Gastrocnemius medialis (tissue), 4 donors: ENCODE measurements at regions not wholly inside any gene's neighbourhood (a gene's known extent, or its start where the extent isn't known, plus 50 kb on each side); places are given as distances from the start of the nearest gene placed in this dataset.

Source experiments
- ATAC-seq, 2 donors: fragments of 150-250 bp; one replicate each; pipeline ENCODE4 v1.9.1; 2016
- DNase-seq, 2 donors: peaks; one replicate each; pipeline ENCODE4 v3.0.0-alpha.2; 2019
- H3K27ac ChIP-seq, 4 donors: fragments of 200-600 bp; sonication (generic); 1 replicate in 1 of 4; 2 replicates in 3 of 4; pipeline ENCODE4 v1.5.1; 2016 to 2018; ENCODE audit warnings: mild to moderate bottlenecking in 2 of 4, moderate library complexity in 1 of 4
- H3K27me3 ChIP-seq, 3 donors: fragments of 200-600 bp; sonication (generic) in 2 of 3; 1 replicate in 1 of 3; 2 replicates in 2 of 3; pipeline versions ENCODE4 v1.5.1 to v1.6.0; 2016 to 2019; ENCODE audit warnings: mild to moderate bottlenecking in 1 of 3, moderate library complexity in 1 of 3
- H3K36me3 ChIP-seq, 2 donors: fragments of 200-600 bp; sonication (generic) in 1 of 2; one replicate each; pipeline ENCODE4 v1.5.1; 2017 to 2018
- H3K4me1 ChIP-seq, 2 donors: fragments of 200-600 bp; sonication (generic) in 1 of 2; one replicate each; pipeline ENCODE4 v1.5.1; 2016 to 2017; ENCODE audit warnings: mild to moderate bottlenecking in 2 of 2
- H3K4me3 ChIP-seq, 4 donors: fragments of 200-600 bp; sonication (generic) in 3 of 4; 1 replicate in 1 of 4; 2 replicates in 3 of 4; pipeline ENCODE4 v1.5.1; 2016 to 2019; ENCODE audit warnings: mild to moderate bottlenecking in 2 of 4
- H3K9me3 ChIP-seq, 3 donors: fragments of 200-600 bp; sonication (generic) in 2 of 3; 1 replicate in 1 of 3; 2 replicates in 2 of 3; pipeline ENCODE4 v1.5.1; 2016 to 2019
- CTCF ChIP-seq, 5 experiments: fragments of 450-650 bp in 3 of 5; fragments of 200-600 bp in 2 of 5; sonication (generic) in 2 of 5; IDR thresholded peaks in 4 of 5; conservative IDR thresholded peaks in 1 of 5; 1 replicate in 4 of 5; 2 replicates in 1 of 5; pipeline ENCODE4 v1.5.1; 2016 to 2019; ENCODE audit warnings: antibody characterized with exemption in 5 of 5, mild to moderate bottlenecking in 3 of 5, moderate library complexity in 3 of 5
- POLR2A ChIP-seq, 2 donors: fragments of 450-650 bp; IDR thresholded peaks; one replicate each; pipeline ENCODE4 v1.6.1; 2017; ENCODE audit warnings: antibody characterized with exemption in 2 of 2, mild to moderate bottlenecking in 2 of 2, moderate library complexity in 2 of 2
- in situ Hi-C, 4 donors: fragments of 200-750 bp; cut with MboI; loops; one replicate each; pipeline versions ENCODE4 v1.15.0 to v1.8.0; 2017; ENCODE audit warnings: low sequenced_read_pairs in 4 of 4
- intact Hi-C: fragments of 100-400 bp; cut with DNase I; formaldehyde crosslinking; loops from one replicate; pipeline ENCODE4 v1.15.1; 2023; ENCODE audit warnings: low total_unique reads

GRCh38 chr7:106518967-106519366, 142.0 kb downstream of the CCDC71L start:
- no peak for ATAC-seq
- Histone ChIP-seq H3K36me3 (no peaks in the 10 kb centered on the region), H3K4me1 (no peaks in the 10 kb centered on the region), H3K9me3 (no peaks in the 10 kb centered on the region), H3K27me3 (no peaks in the 10 kb centered on the region), H3K4me3 (no peak overlapping the region), H3K27ac (no peak overlapping the region)
- intact Hi-C loops: no loop called here
- no peak for DNase-seq
- in situ Hi-C loops: no loop called here
- TF ChIP-seq POLR2A (IDR thresholded peaks at IDR 0.05): no peak
- TF ChIP-seq CTCF (IDR thresholded peaks at IDR 0.05 in 4 of 5, conservative IDR thresholded peaks at IDR 0.05 in 1 of 5): no peak

GRCh38 chr7:106518239-106518638, 142.7 kb downstream of the CCDC71L start:
- no peak for ATAC-seq
- Histone ChIP-seq H3K27ac (no peak overlapping the region), H3K36me3 (no peaks in the 10 kb centered on the region), H3K4me3 (no peak overlapping the region), H3K4me1 (no peaks in the 10 kb centered on the region), H3K27me3 (no peaks in the 10 kb centered on the region), H3K9me3 (no peaks in the 10 kb centered on the region)
- in situ Hi-C loops: no loop called here
- TF ChIP-seq CTCF (IDR thresholded peaks at IDR 0.05 in 4 of 5, conservative IDR thresholded peaks at IDR 0.05 in 1 of 5) (no peak), POLR2A (IDR thresholded peaks at IDR 0.05) (no peak)
- intact Hi-C loops: no loop called here
- DNase-seq: no peak

- ATAC-seq (no peak), DNase-seq (no peak)
- no peak overlapping the region for H3K27ac ChIP-seq
- H3K9me3 ChIP-seq: no peaks in the 10 kb centered on the region
- no peak overlapping the region for H3K4me3 ChIP-seq
- H3K4me1 ChIP-seq: no peaks in the 10 kb centered on the region
- no peaks in the 10 kb centered on the region for H3K36me3 ChIP-seq
- TF ChIP-seq POLR2A (IDR thresholded peaks at IDR 0.05) (no peak), CTCF (IDR thresholded peaks at IDR 0.05 in 4 of 5, conservative IDR thresholded peaks at IDR 0.05 in 1 of 5) (no peak)
- in situ Hi-C loops: no loop called here
- intact Hi-C loops: no loop called here
- no peaks in the 10 kb centered on the region for H3K27me3 ChIP-seq
These were observed 143.4 kb downstream of the CCDC71L start for GRCh38 chr7:106517508-106517907.

GRCh38 chr7:106515321-106515720, 145.6 kb downstream of the CCDC71L start:
- Histone ChIP-seq H3K27me3 (no peaks in the 10 kb centered on the region), H3K4me3 (no peak overlapping the region), H3K4me1 (no peaks in the 10 kb centered on the region), H3K36me3 (no peaks in the 10 kb centered on the region), H3K27ac (no peak overlapping the region), H3K9me3 (no peaks in the 10 kb centered on the region)
- intact Hi-C loops (no loop called here), in situ Hi-C loops (no loop called here)
- DNase-seq: no peak
- TF ChIP-seq CTCF (IDR thresholded peaks at IDR 0.05 in 4 of 5, conservative IDR thresholded peaks at IDR 0.05 in 1 of 5) (no peak), POLR2A (IDR thresholded peaks at IDR 0.05) (no peak)
- ATAC-seq: no peak

- H3K27me3 ChIP-seq: no peaks in the 10 kb centered on the region
- intact Hi-C loops (no loop called here), in situ Hi-C loops (no loop called here)
- TF ChIP-seq CTCF (IDR thresholded peaks at IDR 0.05 in 4 of 5, conservative IDR thresholded peaks at IDR 0.05 in 1 of 5): no peak
- TF ChIP-seq POLR2A (IDR thresholded peaks at IDR 0.05): no peak
- H3K9me3 ChIP-seq: no peaks in the 10 kb centered on the region
- no peak overlapping the region for H3K27ac ChIP-seq
- H3K4me3 ChIP-seq: no peak overlapping the region
- H3K36me3 ChIP-seq: no peaks in the 10 kb centered on the region
- ATAC-seq (no peak), DNase-seq (no peak)
- no peaks in the 10 kb centered on the region for H3K4me1 ChIP-seq
These were observed 146.1 kb downstream of the CCDC71L start for GRCh38 chr7:106514881-106515280.
